ENCODE measurements at regions not wholly inside any gene's neighbourhood (a gene's known extent, or its start where the extent isn't known, plus 50 kb on each side); places are given as distances from the start of the nearest gene placed in this dataset.

GRCh38 chr12:131457331-131458047, 253.4 kb upstream of the SFSWAP start:
- TF ChIP-seq CTCF (IDR thresholded peaks at IDR 0.05): no peak
- no peak for TF ChIP-seq POLR2AphosphoS5 (IDR thresholded peaks at IDR 0.05)
- no peak for TF ChIP-seq POLR2A (IDR thresholded peaks at IDR 0.05)
- TF ChIP-seq EP300 (IDR thresholded peaks at IDR 0.05): no peak
- WGBS, 2 donors: 83 to 90% methylated on average over 19 of the region's 19 CpGs
- H3K27me3 ChIP-seq: peaks cover 0 to 44% (median 0%) of the 10 kb centered on the region in 3 donors

GRCh38 chr12:131458048-131458374, 252.9 kb upstream of the SFSWAP start:
- Histone ChIP-seq H3K27me3 (peaks cover 0 to 46% (median 0%) of the 10 kb centered on the region in 3 donors), H3K27ac (no peak overlapping the region), H3K4me1 (no peaks in the 10 kb centered on the region), H3K4me3 (no peak overlapping the region), H3K9me3 (no peaks in the 10 kb centered on the region), H3K36me3 (no peaks in the 10 kb centered on the region)
- no peak for DNase-seq
- WGBS, 2 donors: 64 to 74% methylated on average over 9 of the region's 9 CpGs
- TF ChIP-seq EP300 (IDR thresholded peaks at IDR 0.05) (no peak), POLR2A (IDR thresholded peaks at IDR 0.05) (no peak), POLR2AphosphoS5 (IDR thresholded peaks at IDR 0.05) (no peak), CTCF (IDR thresholded peaks at IDR 0.05) (no peak)
- intact Hi-C loops (cut with DNase I): no loop called here

More at GRCh38 chr12:131457331-131458047, 253.4 kb upstream of the SFSWAP start:
- no peaks in the 10 kb centered on the region for H3K4me1 ChIP-seq
- H3K4me3 ChIP-seq: no peak overlapping the region
- H3K36me3 ChIP-seq: no peaks in the 10 kb centered on the region
- intact Hi-C loops (cut with DNase I): no loop called here
- DNase-seq: no peak
- H3K27ac ChIP-seq: no peak overlapping the region
- no peaks in the 10 kb centered on the region for H3K9me3 ChIP-seq

GRCh38 chr12:131458931-131459772, 251.7 kb upstream of the SFSWAP start:
- H3K27ac ChIP-seq: no peak overlapping the region
- H3K4me1 ChIP-seq: no peaks in the 10 kb centered on the region
- H3K9me3 ChIP-seq: no peaks in the 10 kb centered on the region
- no peak for DNase-seq
- TF ChIP-seq EP300 (IDR thresholded peaks at IDR 0.05): no peak
- no peak for TF ChIP-seq POLR2AphosphoS5 (IDR thresholded peaks at IDR 0.05)
- no peak for TF ChIP-seq CTCF (IDR thresholded peaks at IDR 0.05)
- no peak for TF ChIP-seq POLR2A (IDR thresholded peaks at IDR 0.05)
- WGBS, 2 donors: 82% methylated on average over 31 of the region's 31 CpGs
- peaks cover 0 to 46% (median 0%) of the 10 kb centered on the region in 3 donors for H3K27me3 ChIP-seq
- H3K36me3 ChIP-seq: no peaks in the 10 kb centered on the region
- no peak overlapping the region for H3K4me3 ChIP-seq
- intact Hi-C loops (cut with DNase I): no loop called here

GRCh38 chr12:131459773-131460365, 251.0 kb upstream of the SFSWAP start:
- no peak for DNase-seq
- Histone ChIP-seq H3K9me3 (no peaks in the 10 kb centered on the region), H3K36me3 (no peaks in the 10 kb centered on the region), H3K27me3 (peaks cover 0 to 46% (median 0%) of the 10 kb centered on the region in 3 donors), H3K4me1 (no peaks in the 10 kb centered on the region), H3K4me3 (no peak overlapping the region), H3K27ac (no peak overlapping the region)
- TF ChIP-seq CTCF (IDR thresholded peaks at IDR 0.05) (no peak), POLR2AphosphoS5 (IDR thresholded peaks at IDR 0.05) (no peak), POLR2A (IDR thresholded peaks at IDR 0.05) (no peak), EP300 (IDR thresholded peaks at IDR 0.05) (no peak)
- intact Hi-C loops (cut with DNase I): no loop called here
- WGBS, 2 donors: 68 to 69% methylated on average over 21 of the region's 21 CpGs
